ENCODE measurements at regions not wholly inside any gene's neighbourhood (a gene's known extent, or its start where the extent isn't known, plus 50 kb on each side); places are given as distances from the start of the nearest gene placed in this dataset.
"Not testable (repeated sequence)": the region's sequence is repeated elsewhere in the genome, so short reads cannot be mapped to it uniquely, and the experiment has no call there.

- DNase-seq (ENCODE audit: low read depth): no peak
Observed at GRCh38 chr14:58752771-58753201, 115.0 kb downstream of the DACT1 start.

GRCh38 chr14:58755031-58755925, 117.5 kb downstream of the DACT1 start:
- DNase-seq (ENCODE audit: low read depth): no peak

GRCh38 chr14:58760121-58760520, 122.4 kb downstream of the DACT1 start:
- DNase-seq (ENCODE audit: low read depth): no peak

- DNase-seq (ENCODE audit: low read depth): no peak
Observed at GRCh38 chr14:58762629-58763028, 124.9 kb downstream of the DACT1 start.

GRCh38 chr14:58763210-58763609, 125.4 kb downstream of the DACT1 start:
- DNase-seq (ENCODE audit: low read depth): no peak

GRCh38 chr14:58765418-58765831, 127.7 kb downstream of the DACT1 start:
- no peak for DNase-seq (ENCODE audit: low read depth)

- no peak for DNase-seq (ENCODE audit: low read depth)
Observed at GRCh38 chr14:58765843-58766242, 128.1 kb downstream of the DACT1 start.

- DNase-seq (ENCODE audit: low read depth): no peak
Observed at GRCh38 chr14:58769011-58769643, 131.4 kb downstream of the DACT1 start.

GRCh38 chr14:58769771-58770170, 132.0 kb downstream of the DACT1 start:
- no peak for DNase-seq (ENCODE audit: low read depth)

- no peak for DNase-seq (ENCODE audit: low read depth)
Observed at GRCh38 chr14:58770491-58770982, 132.8 kb downstream of the DACT1 start.

GRCh38 chr14:58771016-58771415, 133.3 kb downstream of the DACT1 start:
- DNase-seq (ENCODE audit: low read depth): no peak

GRCh38 chr14:58772116-58772515, 134.4 kb downstream of the DACT1 start:
- no peak for DNase-seq (ENCODE audit: low read depth)

- DNase-seq (ENCODE audit: low read depth): no peak
Observed at GRCh38 chr14:58772794-58773620, 135.2 kb downstream of the DACT1 start.

- DNase-seq (ENCODE audit: low read depth): no peak
Observed at GRCh38 chr14:58774531-58774930, 136.8 kb downstream of the DACT1 start.

GRCh38 chr14:58775130-58775529, 137.4 kb downstream of the DACT1 start:
- DNase-seq (ENCODE audit: low read depth): not testable (repeated sequence)

GRCh38 chr14:58776516-58776915, 138.8 kb downstream of the DACT1 start:
- DNase-seq (ENCODE audit: low read depth): no peak

- DNase-seq (ENCODE audit: low read depth): peak; percentile 16
Observed at GRCh38 chr14:58777541-58777979, 139.8 kb downstream of the DACT1 start.

GRCh38 chr14:58778202-58778601, 140.4 kb downstream of the DACT1 start:
- no peak for DNase-seq (ENCODE audit: low read depth)

- no peak for DNase-seq (ENCODE audit: low read depth)
Observed at GRCh38 chr14:58779376-58779775, 141.6 kb downstream of the DACT1 start.

GRCh38 chr14:58780185-58780584, 142.4 kb downstream of the DACT1 start:
- no peak for DNase-seq (ENCODE audit: low read depth)

- DNase-seq (ENCODE audit: low read depth): no peak
Observed at GRCh38 chr14:58780605-58781004, 142.8 kb downstream of the DACT1 start.

- no peak for DNase-seq (ENCODE audit: low read depth)
Observed at GRCh38 chr14:58782011-58782410, 144.2 kb downstream of the DACT1 start.

All from EH (cell line).